ENCODE measurements at regions not wholly inside any gene's neighbourhood (a gene's known extent, or its start where the extent isn't known, plus 50 kb on each side); places are given as distances from the start of the nearest gene placed in this dataset.

- TF ChIP-seq CTCF (IDR thresholded peaks at IDR 0.05) (no peak), POLR2A (IDR thresholded peaks at IDR 0.05) (no peak)
Measured at GRCh38 chr4:56234098-56234497, 153.2 kb downstream of the AASDH start.

Measured in uterus (tissue), 2 donors.